ENCODE measurements at regions not wholly inside any gene's neighbourhood (a gene's known extent, or its start where the extent isn't known, plus 50 kb on each side); places are given as distances from the start of the nearest gene placed in this dataset.
A peak's percentile ranks its signal among the peaks of the same experiment; 100 is the strongest.
"Not testable (repeated sequence)": the region's sequence is repeated elsewhere in the genome, so short reads cannot be mapped to it uniquely, and the experiment has no call there.

GRCh38 chr1:199029401-199029800 is 390.6 kb downstream of the PTPRC start:
- H3K27ac ChIP-seq (replicated peaks), result no peak overlapping the region
- no peak overlapping the region for H3K4me3 ChIP-seq (replicated peaks; ENCODE audit: insufficient read depth, low read length)
- DNase-seq (ENCODE audit: low read depth in 1 of 2, low spot score in 1 of 2), result no peak
- H3K27me3 ChIP-seq (ENCODE audit: insufficient read depth, poor library complexity, severe bottlenecking), result no peaks in the 10 kb centered on the region
- no peak for TF ChIP-seq GABPA (IDR thresholded peaks at IDR 0.05; ENCODE audit: low read depth)
- TF ChIP-seq REST (IDR thresholded peaks at IDR 0.05; ENCODE audit: insufficient replicate concordance, low read depth), result no peak
- no peak for TF ChIP-seq SPI1 (IDR thresholded peaks at IDR 0.05; ENCODE audit: borderline replicate concordance, low read depth)
- no peak for TF ChIP-seq CTCF (IDR thresholded peaks at IDR 0.05; ENCODE audit: insufficient read depth, low read length)
- TF ChIP-seq POLR2AphosphoS5 (IDR thresholded peaks at IDR 0.05; ENCODE audit: low read depth), result no peak

- Histone ChIP-seq H3K27me3 (ENCODE audit: insufficient read depth, poor library complexity, severe bottlenecking) (no peaks in the 10 kb centered on the region), H3K4me3 (replicated peaks; ENCODE audit: insufficient read depth, low read length) (no peak overlapping the region), H3K27ac (replicated peaks) (no peak overlapping the region; the same call in 1 of the 2 replicates)
- TF ChIP-seq SPI1 (IDR thresholded peaks at IDR 0.05; ENCODE audit: borderline replicate concordance, low read depth), result no peak
- TF ChIP-seq CTCF (IDR thresholded peaks at IDR 0.05; ENCODE audit: insufficient read depth, low read length), result no peak
- no peak for TF ChIP-seq REST (IDR thresholded peaks at IDR 0.05; ENCODE audit: insufficient replicate concordance, low read depth)
- no peak for TF ChIP-seq POLR2AphosphoS5 (IDR thresholded peaks at IDR 0.05; ENCODE audit: low read depth)
- no peak for TF ChIP-seq GABPA (IDR thresholded peaks at IDR 0.05; ENCODE audit: low read depth)
- DNase-seq (ENCODE audit: low read depth in 1 of 2, low spot score in 1 of 2), result no peak
Measured at GRCh38 chr1:199029855-199030254, 391.0 kb downstream of the PTPRC start.

GRCh38 chr1:199030541-199030940 is 391.7 kb downstream of the PTPRC start:
- not testable (repeated sequence) for H3K4me3 ChIP-seq (replicated peaks; ENCODE audit: insufficient read depth, low read length); H3K27me3 ChIP-seq (ENCODE audit: insufficient read depth, poor library complexity, severe bottlenecking); H3K27ac ChIP-seq (replicated peaks); DNase-seq (ENCODE audit: low read depth in 1 of 2, low spot score in 1 of 2)

- not testable (repeated sequence) for DNase-seq (ENCODE audit: low read depth in 1 of 2, low spot score in 1 of 2); H3K27ac ChIP-seq (replicated peaks); H3K27me3 ChIP-seq (ENCODE audit: insufficient read depth, poor library complexity, severe bottlenecking); H3K4me3 ChIP-seq (replicated peaks; ENCODE audit: insufficient read depth, low read length)
Measured at GRCh38 chr1:199031170-199031569, 392.3 kb downstream of the PTPRC start.

GRCh38 chr1:199032479-199032878 is 393.6 kb downstream of the PTPRC start:
- H3K27ac ChIP-seq (replicated peaks), result peak overlapping the region; percentile 12
- not testable (repeated sequence) for DNase-seq (ENCODE audit: low read depth in 1 of 2, low spot score in 1 of 2); H3K27me3 ChIP-seq (ENCODE audit: insufficient read depth, poor library complexity, severe bottlenecking); H3K4me3 ChIP-seq (replicated peaks; ENCODE audit: insufficient read depth, low read length)

Data from HL-60 (cell line).